HCT116 (cell line): ENCODE measurements at regions not wholly inside any gene's neighbourhood (a gene's known extent, or its start where the extent isn't known, plus 50 kb on each side); places are given as distances from the start of the nearest gene placed in this dataset.

Experiments
- ATAC-seq: fragments of 200-7000 bp; cut with Tn5 transposase; 2 replicates; pipeline ENCODE4 v1.9.1; 2020; ENCODE audit warnings: mild to moderate bottlenecking, moderate library complexity
- BruUV-seq: library from RNA; stranded (reverse); fragments of 400-500 nt; replicated peaks from 2 replicates; lab custom pipeline; 2021; lab: Mats Ljungman, UMichigan
- CTCF ChIA-PET: fragments of 300-600 bp; sonication (Branson Sonifier 250); formaldehyde crosslinking; loops from one replicate; lab custom pipeline; 2021; ENCODE audit warnings: antibody characterized with exemption; lab: Charles Lee
- POLR2A ChIA-PET: fragments of 300-600, 350-600 bp; sonication (Branson Sonifier 250); formaldehyde crosslinking; loops from one replicate; lab custom pipeline; 2021; ENCODE audit warnings: antibody characterized with exemption; lab: Charles Lee
- RAD21 ChIA-PET, 2 experiments: fragments of 300-600 bp; sonication (Branson Sonifier 250); formaldehyde crosslinking; loops; one replicate each; lab custom pipeline; 2023; ENCODE audit warnings: low total read pairs in 2 of 2; ENCODE audit not compliant: uncharacterized antibody in 2 of 2, unreplicated experiment in 2 of 2, low non-redundant PET in 1 of 2; lab: Charles Lee
- DNase-seq: peaks from one replicate; pipeline ENCODE4 v3.0.0-alpha.2; 2010; ENCODE audit warnings: low read depth, low spot score
- H2AFZ ChIP-seq: fragments of 200-600 bp; shearing (Covaris generic), sonication (generic); 2 replicates; pipeline ENCODE4 v1.6.1; 2017; ENCODE audit warnings: low read depth, mixed run types, mixed read lengths, antibody characterized with exemption, low read length; ENCODE audit not compliant: poor library complexity, severe bottlenecking
- H3K27ac ChIP-seq: 2 replicates; pipeline ENCODE4 v1.5.1; 2012; ENCODE audit warnings: low read depth, low read length
- H3K27me3 ChIP-seq: fragments of 200-600 bp; sonication (generic); 2 replicates; pipeline ENCODE4 v1.6.1; 2016; ENCODE audit warnings: mixed run types, low read length, mixed read lengths; ENCODE audit not compliant: insufficient read depth
- H3K36me3 ChIP-seq, 2 experiments: fragments of 200-500 bp in 1 of 2; fragments of 200-600 bp in 1 of 2; sonication (Bioruptor generic) in 1 of 2; sonication (generic) in 1 of 2; 2 replicates each; pipeline versions ENCODE4 v1.5.1 to v1.6.1; 2014 to 2016; ENCODE audit warnings: low read length in 2 of 2, inconsistent platforms in 1 of 2, mixed read lengths in 1 of 2, mixed run types in 1 of 2; ENCODE audit not compliant: insufficient read depth in 2 of 2, control insufficient read depth in 1 of 2
- H3K4me1 ChIP-seq, 2 experiments: fragments of 200-600 bp in 1 of 2; sonication (generic) in 1 of 2; 2 replicates each; pipeline versions ENCODE4 v1.5.1 to v1.6.1; 2012 to 2017; ENCODE audit warnings: low read length in 2 of 2, inconsistent platforms in 1 of 2, mild to moderate bottlenecking in 1 of 2, mixed read lengths in 1 of 2, mixed run types in 1 of 2, moderate library complexity in 1 of 2; ENCODE audit not compliant: insufficient read depth in 2 of 2, control insufficient read depth in 1 of 2
- H3K4me2 ChIP-seq: fragments of 200-600 bp; sonication (generic); 2 replicates; pipeline ENCODE4 v1.6.1; 2017; ENCODE audit warnings: mixed run types, low read length, mixed read lengths
- H3K4me3 ChIP-seq, 2 experiments: fragments of 200-600 bp in 1 of 2; sonication (generic) in 1 of 2; replicated peaks in 1 of 2; 2 replicates each; pipeline ENCODE4 v1.5.1; 2011 to 2016; ENCODE audit warnings: low read length in 2 of 2, control low read depth in 1 of 2, low read depth in 1 of 2, mild to moderate bottlenecking in 1 of 2, mixed read lengths in 1 of 2, mixed run types in 1 of 2
- H3K79me2 ChIP-seq: fragments of 200-600 bp; sonication (generic); 2 replicates; pipeline ENCODE4 v1.6.1; 2017; ENCODE audit warnings: mild to moderate bottlenecking, mixed run types, low read length, moderate library complexity, mixed read lengths; ENCODE audit not compliant: insufficient read depth
- H3K9ac ChIP-seq: fragments of 200-600 bp; sonication (generic); 2 replicates; pipeline ENCODE4 v1.6.1; 2016; ENCODE audit warnings: low read length, mixed read lengths
- H3K9me2 ChIP-seq: fragments of 200-600 bp; sonication (generic), shearing (Covaris generic); 2 replicates; pipeline ENCODE4 v1.6.1; 2017; ENCODE audit warnings: mixed run types, mild to moderate bottlenecking, moderate library complexity; ENCODE audit not compliant: insufficient read depth
- H3K9me3 ChIP-seq, 2 experiments: fragments of 200-500 bp in 1 of 2; fragments of 200-600 bp in 1 of 2; sonication (Bioruptor generic) in 1 of 2; sonication (generic) in 1 of 2; 2 replicates each; pipeline ENCODE4 v1.6.1; 2014 to 2017; ENCODE audit warnings: low read length in 2 of 2, mixed read lengths in 2 of 2, inconsistent platforms in 1 of 2, low read depth in 1 of 2, mild to moderate bottlenecking in 1 of 2, mixed run types in 1 of 2, moderate library complexity in 1 of 2; ENCODE audit not compliant: control insufficient read depth in 1 of 2, insufficient read depth in 1 of 2
- H4K20me1 ChIP-seq: fragments of 200-600 bp; sonication (generic), shearing (Covaris generic); 2 replicates; pipeline ENCODE4 v1.6.1; 2017; ENCODE audit warnings: mixed run types, mild to moderate bottlenecking, moderate library complexity; ENCODE audit not compliant: insufficient read depth
- CBX3 ChIP-seq: IDR thresholded peaks from 2 replicates; pipeline ENCODE4 v1.6.1; 2012; ENCODE audit warnings: low read depth
- CEBPB ChIP-seq: IDR thresholded peaks from 2 replicates; pipeline ENCODE4 v1.6.1; 2012; ENCODE audit warnings: low read depth
- CTCF ChIP-seq, 3 experiments: fragments of 200-600 bp in 1 of 3; sonication (generic) in 1 of 3; IDR thresholded peaks in 2 of 3; conservative IDR thresholded peaks in 1 of 3; 2 replicates each; pipeline ENCODE4 v1.5.1; 2012 to 2017; ENCODE audit warnings: low read depth in 2 of 3, low read length in 2 of 3, antibody characterized with exemption in 1 of 3, borderline replicate concordance in 1 of 3, control low read depth in 1 of 3, mild to moderate bottlenecking in 1 of 3, mixed read lengths in 1 of 3, mixed run types in 1 of 3, moderate library complexity in 1 of 3; ENCODE audit not compliant: insufficient read depth in 1 of 3
- EGR1 ChIP-seq: IDR thresholded peaks from 2 replicates; pipeline ENCODE4 v1.6.1; 2012; ENCODE audit warnings: low read depth
- ELF1 ChIP-seq: IDR thresholded peaks from 2 replicates; pipeline ENCODE4 v1.6.1; 2012; ENCODE audit warnings: low read depth, borderline replicate concordance
- FOSL1 ChIP-seq: IDR thresholded peaks from 2 replicates; pipeline ENCODE4 v1.6.1; 2012; ENCODE audit warnings: low read depth
- MAX ChIP-seq: IDR thresholded peaks from 2 replicates; pipeline ENCODE4 v1.6.1; 2012
- POLR2AphosphoS5 ChIP-seq: IDR thresholded peaks from 2 replicates; pipeline ENCODE4 v1.6.1; 2011; ENCODE audit warnings: mild to moderate bottlenecking, low read depth, low read length, moderate library complexity
- RAD21 ChIP-seq: IDR thresholded peaks from 2 replicates; pipeline ENCODE4 v1.6.1; 2012; ENCODE audit warnings: low read depth, mild to moderate bottlenecking
- REST ChIP-seq: IDR thresholded peaks from 2 replicates; pipeline ENCODE4 v1.6.1; 2012; ENCODE audit warnings: low read depth
- SIN3A ChIP-seq: IDR thresholded peaks from 2 replicates; pipeline ENCODE4 v1.6.1; 2012; ENCODE audit warnings: low read depth
- SP1 ChIP-seq: IDR thresholded peaks from 2 replicates; pipeline ENCODE4 v1.6.1; 2012; ENCODE audit warnings: low read depth
- SRF ChIP-seq: IDR thresholded peaks from 2 replicates; pipeline ENCODE4 v1.6.1; 2012; ENCODE audit warnings: low read depth
- TCF7L2 ChIP-seq: IDR thresholded peaks from 2 replicates; pipeline ENCODE4 v1.7.0; 2011; ENCODE audit warnings: borderline replicate concordance, inconsistent platforms; ENCODE audit not compliant: insufficient read depth, insufficient read length; ENCODE audit errors: extremely low read depth
- YY1 ChIP-seq: IDR thresholded peaks from 2 replicates; pipeline ENCODE4 v1.6.1; 2011; ENCODE audit warnings: low read length, low read depth, moderate library complexity, mild to moderate bottlenecking; ENCODE audit not compliant: insufficient replicate concordance; ENCODE audit errors: extremely low read depth
- ZFX ChIP-seq: fragments of 450-650 bp; IDR thresholded peaks from 2 replicates; pipeline ENCODE4 v1.6.1; 2017
- ZNF274 ChIP-seq: fragments of 200-500 bp; sonication (Bioruptor generic); IDR thresholded peaks from 2 replicates; pipeline ENCODE4 v1.6.1; 2014; ENCODE audit warnings: mild to moderate bottlenecking, low read depth, low read length, inconsistent platforms
- intact Hi-C: fragments of 100-400 bp; cut with micrococcal nuclease; formaldehyde crosslinking; loops from 2 replicates; pipeline ENCODE4 v1.10.0; 2022
- TF ChIP-seq, protein P1 (sequence below): IDR thresholded peaks from 2 replicates; pipeline ENCODE4 v1.6.1; 2011; ENCODE audit warnings: mild to moderate bottlenecking, low read length, moderate library complexity; ENCODE audit not compliant: insufficient replicate concordance; ENCODE audit errors: extremely low read depth

DNA sequence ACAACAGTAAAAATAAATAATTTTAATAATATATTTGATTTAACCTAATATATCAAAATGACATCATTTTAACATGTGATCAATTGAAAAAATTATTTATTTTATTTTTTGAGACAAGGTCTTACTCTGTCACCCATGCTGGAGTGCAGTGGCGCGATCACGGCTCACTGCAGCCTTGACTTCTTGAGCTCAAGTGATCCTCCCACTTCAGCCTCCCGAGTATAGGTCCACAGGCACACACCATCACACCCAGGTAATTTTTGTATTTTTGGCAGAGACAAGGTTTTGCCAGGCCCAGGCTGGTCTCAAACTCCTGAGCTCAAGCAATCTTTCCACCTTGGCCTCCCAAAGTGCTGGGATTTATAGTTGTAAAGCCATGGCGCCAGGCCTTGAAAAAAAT, 126.7 kb upstream of the COPS8 start:
- peaks cover 31% of the 10 kb centered on the region; the same call in 1 of the 2 replicates for H3K27me3 ChIP-seq

More for the DNA sequence above, 126.7 kb upstream of the COPS8 start:
- CTCF ChIA-PET, result no interaction called here
- RAD21 ChIA-PET, result no interaction called here
- DNase-seq, result no peak
- no peak overlapping the region for H3K27ac ChIP-seq
- H3K9me3 ChIP-seq, result no peaks in the 10 kb centered on the region
- H3K9ac ChIP-seq, result no peak overlapping the region
- H3K4me3 ChIP-seq, result no peak overlapping the region
- intact Hi-C loops, result no loop called here
- no peaks in the 10 kb centered on the region for H4K20me1 ChIP-seq
- H2AFZ ChIP-seq, result no peak overlapping the region
- TF ChIP-seq EGR1 (no peak), CEBPB (no peak), TCF7L2 (no peak), SRF (no peak), SP1 (no peak), POLR2AphosphoS5 (no peak), YY1 (no peak), RAD21 (no peak), FOSL1 (no peak), ZFX (no peak), CBX3 (no peak), CTCF (IDR thresholded peaks at IDR 0.05 in 2 of 3, conservative IDR thresholded peaks at IDR 0.05 in 1 of 3; ENCODE audit: borderline replicate concordance in 1 of 3, insufficient read depth in 1 of 3, low read depth in 2 of 3, low read length in 2 of 3) (no peak), ELF1 (no peak), ZNF274 (no peak), MAX (no peak), SIN3A (no peak), REST (no peak)
- TF ChIP-seq, protein P1, sequence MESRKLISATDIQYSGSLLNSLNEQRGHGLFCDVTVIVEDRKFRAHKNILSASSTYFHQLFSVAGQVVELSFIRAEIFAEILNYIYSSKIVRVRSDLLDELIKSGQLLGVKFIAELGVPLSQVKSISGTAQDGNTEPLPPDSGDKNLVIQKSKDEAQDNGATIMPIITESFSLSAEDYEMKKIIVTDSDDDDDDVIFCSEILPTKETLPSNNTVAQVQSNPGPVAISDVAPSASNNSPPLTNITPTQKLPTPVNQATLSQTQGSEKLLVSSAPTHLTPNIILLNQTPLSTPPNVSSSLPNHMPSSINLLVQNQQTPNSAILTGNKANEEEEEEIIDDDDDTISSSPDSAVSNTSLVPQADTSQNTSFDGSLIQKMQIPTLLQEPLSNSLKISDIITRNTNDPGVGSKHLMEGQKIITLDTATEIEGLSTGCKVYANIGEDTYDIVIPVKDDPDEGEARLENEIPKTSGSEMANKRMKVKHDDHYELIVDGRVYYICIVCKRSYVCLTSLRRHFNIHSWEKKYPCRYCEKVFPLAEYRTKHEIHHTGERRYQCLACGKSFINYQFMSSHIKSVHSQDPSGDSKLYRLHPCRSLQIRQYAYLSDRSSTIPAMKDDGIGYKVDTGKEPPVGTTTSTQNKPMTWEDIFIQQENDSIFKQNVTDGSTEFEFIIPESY, result no peak
- TF ChIP-seq, all 23 proteins: peak for 0
- H3K4me2 ChIP-seq, result no peak overlapping the region
- no TSS peak for BruUV-seq
- POLR2A ChIA-PET, result no interaction called here
- no peaks in the 10 kb centered on the region for H3K36me3 ChIP-seq
- no peaks in the 10 kb centered on the region for H3K79me2 ChIP-seq
- H3K9me2 ChIP-seq, result no peaks in the 10 kb centered on the region
- H3K4me1 ChIP-seq, result no peaks in the 10 kb centered on the region
- ATAC-seq, result no peak
